MM.1S (cell line): ENCODE measurements at regions not wholly inside any gene's neighbourhood (a gene's known extent, or its start where the extent isn't known, plus 50 kb on each side); places are given as distances from the start of the nearest gene placed in this dataset.

Source experiments
- CTCF ChIP-seq: fragments of 300-600 bp; sonication (generic); IDR thresholded peaks from 2 replicates; pipeline ENCODE4 v1.5.1; 2016; ENCODE audit warnings: antibody characterized with exemption, low read length, mixed read lengths
- EZH2 ChIP-seq: fragments of 300-600 bp; sonication (generic); optimal IDR thresholded peaks from 2 replicates; pipeline ENCODE3; 2017; ENCODE audit warnings: low read depth, mild to moderate bottlenecking, antibody characterized with exemption, low read length, mixed read lengths

- TF ChIP-seq EZH2 (no peak), CTCF (no peak)
Observed at GRCh38 chr12:125619723-125620122, 554.5 kb downstream of the AACS start.
